G401 (cell line): ENCODE measurements at regions not wholly inside any gene's neighbourhood (a gene's known extent, or its start where the extent isn't known, plus 50 kb on each side); places are given as distances from the start of the nearest gene placed in this dataset.
A peak's percentile ranks its signal among the peaks of the same experiment; 100 is the strongest.

ENCODE experiments used
- DNase-seq: peaks from one replicate; pipeline ENCODE4 v3.0.0-alpha.2; 2015; ENCODE audit warnings: low spot score
- in situ Hi-C: cut with HindIII; loops from 2 replicates; pipeline ENCODE4 v1.10.0; 2016; ENCODE audit warnings: low sequenced_read_pairs, mixed read lengths

GRCh38 chr5:18985171-18985758 is 1002.7 kb downstream of the CDH18 start:
- no peak for DNase-seq
- in situ Hi-C loops: no loop called here

DNA sequence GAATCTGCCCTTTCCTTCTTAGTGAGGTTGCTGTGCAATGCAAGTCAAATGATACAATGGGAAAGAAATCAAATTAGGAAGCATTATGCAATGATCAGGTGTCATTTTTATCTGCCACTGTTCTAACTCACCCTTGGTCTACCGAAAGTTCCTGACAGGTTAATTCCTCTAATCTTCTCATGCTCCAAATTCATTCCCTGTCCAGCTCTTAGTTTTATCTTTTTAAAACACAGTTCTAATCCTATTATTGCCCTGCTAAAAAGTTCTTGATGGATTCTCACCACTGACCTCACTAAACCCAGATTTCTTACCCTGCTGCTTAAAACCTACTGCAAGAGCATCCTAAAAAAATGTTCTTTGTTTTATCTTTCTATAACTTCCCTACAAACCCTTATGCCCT is 1000.9 kb downstream of the CDH18 start:
- no peak for DNase-seq
- in situ Hi-C loops: no loop called here

DNA sequence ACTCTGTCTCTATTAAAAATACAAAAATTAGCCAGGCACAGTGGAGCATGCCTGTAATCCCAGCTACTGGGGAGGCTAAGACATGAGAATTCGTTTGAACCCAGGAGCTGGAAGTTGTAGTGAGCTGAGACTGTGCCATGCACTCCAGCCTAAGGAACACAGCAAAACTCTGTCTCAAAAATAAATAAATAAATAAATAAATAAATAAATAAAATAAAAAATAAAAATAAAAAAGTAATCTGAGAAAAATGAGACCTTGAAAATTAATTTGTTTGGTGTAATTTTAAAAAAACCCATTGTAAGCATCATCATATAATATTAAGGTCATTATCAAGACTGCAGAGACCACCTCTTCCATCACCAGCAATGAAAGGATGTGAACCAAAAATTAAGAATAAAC is 997.1 kb downstream of the CDH18 start:
- no peak for DNase-seq
- in situ Hi-C loops: no loop called here

DNA sequence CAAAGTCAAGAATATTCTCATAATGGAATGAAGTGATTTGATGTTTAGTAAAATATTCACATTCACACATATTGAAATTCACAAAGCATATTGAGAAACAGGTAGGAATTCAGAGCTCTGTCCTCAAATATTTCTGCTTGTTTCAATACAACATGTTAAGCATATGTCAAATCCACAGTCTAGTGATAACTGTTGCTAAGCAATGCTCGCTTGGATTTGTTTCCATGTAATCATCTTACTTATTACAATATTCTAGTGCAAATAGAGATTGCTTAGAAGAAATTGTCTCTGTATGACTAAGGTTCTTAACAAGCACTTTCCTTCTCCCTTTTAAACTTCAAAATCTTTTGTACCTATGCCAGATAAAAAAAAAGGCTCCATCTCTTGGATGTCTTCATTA is 995.7 kb downstream of the CDH18 start:
- DNase-seq: no peak
- in situ Hi-C loops: no loop called here

- in situ Hi-C loops: no loop called here
Measured at GRCh38 chr5:18999478-18999877, 988.5 kb downstream of the CDH18 start.

GRCh38 chr5:19001054-19001453 is 986.9 kb downstream of the CDH18 start:
- in situ Hi-C loops: no loop called here
- DNase-seq: no peak

More at GRCh38 chr5:18999478-18999877, 988.5 kb downstream of the CDH18 start:
- DNase-seq: no peak

DNA sequence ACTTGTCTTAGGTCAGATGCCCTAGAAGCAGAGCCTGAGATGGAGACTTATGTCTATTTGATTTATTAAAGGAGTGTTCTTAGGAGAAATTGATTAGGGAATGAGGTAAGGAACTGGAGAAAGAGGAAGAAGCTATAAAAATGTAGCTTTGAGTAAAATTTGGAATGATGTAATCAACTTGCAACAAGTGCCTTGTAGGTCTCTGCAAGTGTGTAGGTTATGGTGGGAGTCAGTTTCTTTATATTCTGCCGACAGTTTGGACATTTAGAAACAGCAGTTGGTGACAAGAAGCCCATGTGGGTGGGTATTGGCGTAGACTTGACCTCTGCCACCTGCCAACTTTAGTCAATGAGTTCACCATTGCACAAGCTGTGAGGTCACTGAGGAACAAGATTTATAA is 986.5 kb downstream of the CDH18 start:
- in situ Hi-C loops: no loop called here
- no peak for DNase-seq

DNA sequence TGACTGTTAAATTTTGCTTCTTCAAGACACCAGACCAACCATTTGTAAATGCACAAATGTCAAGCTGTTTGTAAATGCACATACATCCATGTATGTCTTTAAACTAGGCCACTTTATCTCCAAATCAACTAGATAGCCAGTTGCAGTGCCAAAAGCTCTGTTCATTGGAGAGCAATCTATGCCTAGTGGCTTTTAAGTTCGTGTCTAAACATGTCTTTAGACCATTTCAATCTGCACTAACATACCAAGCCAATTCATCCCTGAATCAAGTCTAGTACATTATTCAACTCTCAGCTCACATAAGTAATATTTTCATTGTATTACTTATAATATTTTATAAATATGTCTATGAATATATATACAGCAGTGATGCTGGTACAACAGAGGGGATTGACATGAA is 985.9 kb downstream of the CDH18 start:
- no peak for DNase-seq
- in situ Hi-C loops: no loop called here

DNA sequence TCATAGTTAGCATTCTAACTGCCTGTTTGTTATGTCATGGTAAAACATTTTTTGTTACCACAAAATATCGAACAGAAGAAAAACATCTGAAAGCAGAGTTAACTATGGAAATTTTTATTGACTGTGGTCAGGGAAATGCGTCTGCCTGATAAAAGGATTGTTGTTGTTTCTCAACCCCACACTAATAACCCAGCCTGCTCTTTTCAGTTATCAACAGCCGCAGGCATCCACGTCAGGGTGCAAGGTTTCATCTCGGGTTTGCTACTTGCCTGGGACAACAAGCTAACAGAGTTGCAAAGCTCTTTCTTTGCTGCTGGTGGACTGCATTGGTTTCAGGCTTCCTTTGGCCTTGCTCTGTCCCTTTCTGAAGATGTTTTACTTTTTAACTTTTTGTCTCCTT is 969.2 kb downstream of the CDH18 start:
- in situ Hi-C loops: no loop called here
- no peak for DNase-seq

- DNase-seq: no peak
- in situ Hi-C loops: no loop called here
Measured at GRCh38 chr5:19031491-19031890, 956.5 kb downstream of the CDH18 start.

DNA sequence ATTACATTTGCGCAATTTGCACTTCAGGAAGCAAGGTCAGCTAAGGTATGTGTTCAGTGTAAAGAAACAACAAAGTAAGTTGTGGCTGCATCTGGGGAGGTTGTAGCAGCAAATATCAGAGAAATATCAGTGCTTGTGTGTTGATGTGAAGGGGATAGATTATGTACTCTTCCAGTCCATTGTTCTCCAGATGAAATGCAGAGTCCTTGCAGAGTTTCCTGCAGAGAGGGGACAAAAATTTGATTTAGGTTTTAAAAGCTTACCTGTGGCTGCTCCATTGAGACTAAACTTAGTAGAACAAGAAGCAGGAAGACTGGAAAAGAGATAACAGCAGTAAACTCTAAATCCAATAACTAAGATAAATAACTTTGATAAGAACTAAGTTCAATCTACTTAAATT is 952.2 kb downstream of the CDH18 start:
- no peak for DNase-seq
- in situ Hi-C loops: no loop called here

- in situ Hi-C loops: no loop called here
- no peak for DNase-seq
Measured at GRCh38 chr5:19042106-19042505, 945.9 kb downstream of the CDH18 start.

GRCh38 chr5:19044311-19044710 is 943.7 kb downstream of the CDH18 start:
- peak; percentile 31 for DNase-seq
- in situ Hi-C loops: no loop called here

DNA sequence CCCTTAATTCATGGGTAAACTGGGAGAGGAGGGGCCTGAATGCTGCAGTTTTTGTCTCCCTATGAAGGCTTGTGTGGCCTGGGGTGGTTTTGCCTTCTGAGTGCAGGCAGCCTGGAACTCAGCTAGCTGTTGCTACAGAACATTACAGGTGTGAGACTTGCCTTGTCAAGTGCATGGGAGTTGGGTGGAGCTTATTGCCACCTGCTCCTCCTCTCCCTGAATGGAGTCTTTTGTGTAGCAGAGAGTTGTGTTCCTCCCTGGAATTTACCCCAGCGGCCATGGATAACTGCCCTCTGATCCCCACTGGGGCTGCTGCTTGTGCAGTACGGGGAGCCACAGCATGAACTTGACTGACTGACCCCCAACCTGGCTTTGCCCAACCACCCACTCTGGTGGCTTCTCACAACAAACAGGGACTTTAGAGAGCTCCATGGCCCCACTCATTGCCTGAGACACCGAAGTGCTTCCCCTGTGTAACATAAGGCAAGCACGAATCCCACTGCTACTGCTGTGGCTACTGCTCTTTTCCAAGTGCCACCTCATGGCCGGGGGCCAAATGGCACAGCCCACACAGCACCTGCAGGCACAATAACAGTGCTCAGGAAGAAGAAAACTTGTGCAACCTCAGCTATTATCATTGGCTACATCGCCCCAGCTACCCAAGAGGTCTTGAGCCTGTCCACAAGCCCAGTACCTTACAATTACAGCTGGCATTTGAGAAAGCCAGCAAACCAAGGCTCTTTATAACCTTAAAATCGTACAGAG is 942.9 kb downstream of the CDH18 start:
- in situ Hi-C loops: no loop called here
- peak; percentile 64 for DNase-seq

DNA sequence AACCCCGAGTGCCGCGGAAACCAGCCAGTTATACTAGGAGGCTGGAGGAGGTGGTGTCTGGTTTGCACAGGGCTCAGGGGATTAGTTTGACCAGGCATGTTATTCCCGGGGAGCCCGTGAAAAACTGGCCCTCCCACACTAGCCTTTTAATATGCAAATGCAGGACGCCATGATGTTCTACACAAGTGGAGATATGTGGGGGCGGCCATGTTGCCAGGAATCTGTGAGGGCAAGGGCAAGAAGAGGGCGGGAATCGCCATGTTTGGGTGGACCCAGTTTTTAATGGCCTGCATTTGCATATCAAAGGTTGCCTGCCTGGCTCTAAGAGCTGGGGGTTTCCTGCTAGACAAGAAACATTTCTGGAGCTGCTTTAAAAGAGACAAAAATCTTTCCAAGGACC is 940.7 kb downstream of the CDH18 start:
- DNase-seq: no peak
- in situ Hi-C loops: no loop called here

DNA sequence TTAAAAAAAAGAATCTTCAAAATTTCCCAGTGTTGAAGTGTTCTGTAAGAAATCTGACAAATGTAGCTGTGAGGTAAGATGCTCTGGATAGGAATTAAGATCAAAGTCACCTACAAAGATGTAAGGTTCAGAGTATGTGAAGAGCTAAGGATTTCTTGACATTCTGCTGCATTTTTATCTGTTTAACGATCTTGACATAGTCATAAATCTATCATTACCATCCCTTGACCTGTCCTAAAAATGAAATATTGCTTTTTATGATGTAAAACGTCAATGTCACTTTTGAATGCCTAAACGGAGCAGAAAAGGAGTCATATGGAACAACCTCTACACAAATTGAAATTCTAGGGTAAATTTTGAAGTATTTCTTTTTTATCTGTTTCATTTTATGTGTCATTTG is 939.3 kb downstream of the CDH18 start:
- in situ Hi-C loops: no loop called here

GRCh38 chr5:19058216-19058615 is 929.8 kb downstream of the CDH18 start:
- DNase-seq: no peak
- in situ Hi-C loops: no loop called here

More for the DNA sequence above, 939.3 kb downstream of the CDH18 start:
- no peak for DNase-seq

DNA sequence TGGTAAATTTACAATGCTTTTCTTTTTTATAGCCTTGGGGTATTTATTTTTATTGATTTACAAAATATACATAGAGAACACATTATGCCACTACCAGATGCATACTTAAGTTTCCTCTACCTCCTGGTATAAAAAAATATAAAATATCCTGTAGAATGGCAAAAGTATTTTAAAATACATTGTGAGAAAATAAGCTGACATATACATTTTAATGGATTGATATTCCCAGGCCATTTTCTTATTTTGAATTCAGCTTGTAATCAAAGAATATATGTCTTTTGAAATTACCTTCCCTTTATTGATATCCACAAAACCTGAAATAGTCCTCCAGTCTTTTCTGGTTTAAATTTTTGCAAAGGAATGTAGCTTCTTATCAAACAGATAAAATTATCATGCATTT is 923.9 kb downstream of the CDH18 start:
- no peak for DNase-seq
- in situ Hi-C loops: no loop called here

GRCh38 chr5:19067741-19068140 is 920.3 kb downstream of the CDH18 start:
- in situ Hi-C loops: no loop called here
- DNase-seq: no peak

DNA sequence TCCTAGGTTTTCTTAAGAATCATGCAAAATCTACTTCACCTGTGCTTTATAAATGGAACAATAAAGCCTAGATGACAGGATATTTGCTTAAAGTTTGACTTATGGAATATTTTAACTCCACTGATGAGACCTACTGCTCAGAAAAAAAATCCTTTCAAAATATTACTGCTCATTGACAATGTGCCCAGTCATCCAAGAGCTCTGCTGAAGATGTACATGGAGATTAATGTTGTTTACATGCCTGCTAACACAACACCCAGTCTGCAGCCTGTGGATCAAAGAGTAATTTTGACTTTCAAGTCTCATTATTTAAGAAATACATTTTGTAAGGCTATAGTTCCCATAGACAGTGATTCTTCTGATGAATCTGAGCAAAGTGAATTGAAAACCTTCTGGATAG is 889.6 kb downstream of the CDH18 start:
- DNase-seq: no peak
- in situ Hi-C loops: no loop called here

DNA sequence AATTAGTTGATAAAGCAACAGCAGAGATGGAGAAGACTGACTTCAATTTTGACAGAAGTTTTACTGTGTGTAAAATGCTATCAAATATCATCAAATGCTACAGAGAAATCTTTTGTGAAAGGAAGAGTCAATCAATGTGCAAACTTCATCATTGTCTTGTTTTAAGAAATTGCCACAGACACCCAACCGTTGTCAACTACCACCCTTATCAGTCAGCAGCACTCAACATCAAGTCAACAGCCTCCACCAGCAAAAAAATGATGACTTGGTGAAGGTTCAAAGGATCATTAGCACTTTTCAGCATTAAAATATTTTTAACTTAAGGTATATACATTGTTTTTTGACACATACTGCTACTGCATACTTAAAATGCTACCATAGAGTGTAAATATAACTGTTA is 888.8 kb downstream of the CDH18 start:
- in situ Hi-C loops: no loop called here
- DNase-seq: no peak
